Stimulated activated CD4-positive, alpha-beta T cell treated with anti-CD3 and anti-CD28 coated beads, Interleukin-4, amount 100 ng/mL, for 48 hours (primary cell): ENCODE measurements at regions not wholly inside any gene's neighbourhood (a gene's known extent, or its start where the extent isn't known, plus 50 kb on each side); places are given as distances from the start of the nearest gene placed in this dataset.
A peak's percentile ranks its signal among the peaks of the same experiment; 100 is the strongest.

Experiments used
- DNase-seq, 2 donors: peaks; one replicate each; pipeline ENCODE4 v3.0.0-alpha.2; 2020; ENCODE audit warnings: low read depth in 2 of 2

DNA sequence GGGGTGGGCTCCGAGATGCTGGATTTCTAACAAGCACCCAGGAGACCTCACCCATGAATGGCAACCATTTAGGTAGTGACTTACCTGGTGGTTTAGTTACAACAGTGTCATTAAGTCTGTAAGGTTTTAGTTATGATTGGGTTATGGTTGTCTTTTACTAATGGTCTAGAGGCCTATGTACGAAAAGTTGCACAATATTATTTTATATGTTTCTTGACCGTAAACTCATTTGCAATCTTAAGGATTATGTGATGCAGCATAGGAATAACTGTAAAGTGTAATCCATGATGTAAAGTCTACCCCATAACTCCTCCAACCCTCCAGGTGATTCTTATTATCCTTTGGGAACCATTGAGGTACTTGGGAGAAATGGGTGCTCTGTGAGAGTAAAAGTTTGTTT, 155.4 kb upstream of the ZEB2 start:
- DNase-seq = no peak

- DNase-seq = no peak
These were observed 154.2 kb upstream of the ZEB2 start for GRCh38 chr2:144674071-144674470.

GRCh38 chr2:144673456-144673855, 153.5 kb upstream of the ZEB2 start:
- DNase-seq = no peak

- no peak for DNase-seq
These were observed 152.0 kb upstream of the ZEB2 start for GRCh38 chr2:144671695-144672455.

DNA sequence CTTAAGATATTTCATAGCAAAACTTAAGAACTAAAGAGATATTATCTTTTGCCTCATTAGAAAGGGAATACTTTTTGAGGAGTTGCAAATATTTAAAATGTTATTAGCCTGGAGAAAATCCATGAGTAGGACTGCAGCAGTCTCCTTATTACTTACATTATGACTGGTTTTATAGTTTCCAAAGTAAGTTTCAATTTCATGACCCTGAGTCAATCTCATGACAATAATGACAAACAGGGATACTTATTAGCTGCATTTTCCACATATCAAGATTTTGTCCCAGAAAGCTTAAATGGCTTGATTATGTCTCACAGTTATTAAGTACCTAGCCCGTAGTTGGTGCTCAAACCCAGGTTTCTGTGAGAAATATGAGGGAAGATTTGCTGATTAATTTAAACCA, 150.8 kb upstream of the ZEB2 start:
- DNase-seq = no peak

- no peak for DNase-seq
These were observed 150.2 kb upstream of the ZEB2 start for GRCh38 chr2:144670080-144670479.

- no peak for DNase-seq
These were observed 149.5 kb upstream of the ZEB2 start for GRCh38 chr2:144669196-144669987.

DNA sequence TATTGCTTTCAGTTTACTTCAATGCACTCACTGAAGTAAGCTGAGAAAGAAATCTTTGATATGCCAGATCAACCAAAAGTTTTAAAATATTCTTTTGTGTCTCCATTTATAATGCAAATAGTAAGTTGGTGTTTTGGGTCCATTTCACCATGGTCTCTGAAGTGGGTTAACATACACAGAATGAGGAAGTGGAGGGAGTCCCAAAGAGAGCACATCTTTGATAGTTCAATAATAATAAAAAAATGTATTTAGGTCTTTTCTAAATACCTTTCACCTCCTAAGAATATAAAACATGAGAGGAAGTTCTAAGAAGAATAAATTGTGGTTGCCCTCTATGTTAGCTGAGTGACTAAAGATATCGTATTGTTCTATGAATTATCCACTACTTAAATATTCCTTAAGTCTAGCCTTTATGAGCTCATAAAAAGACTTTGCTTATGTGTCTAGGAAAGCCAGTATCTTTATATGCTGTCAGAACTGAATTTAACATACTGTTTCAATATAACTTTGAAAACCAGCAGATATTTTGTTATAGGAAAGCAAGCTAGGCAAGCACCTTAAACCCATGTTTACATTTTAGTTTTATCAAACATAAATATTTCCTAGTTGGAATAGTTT, 148.7 kb upstream of the ZEB2 start:
- DNase-seq = no peak

DNA sequence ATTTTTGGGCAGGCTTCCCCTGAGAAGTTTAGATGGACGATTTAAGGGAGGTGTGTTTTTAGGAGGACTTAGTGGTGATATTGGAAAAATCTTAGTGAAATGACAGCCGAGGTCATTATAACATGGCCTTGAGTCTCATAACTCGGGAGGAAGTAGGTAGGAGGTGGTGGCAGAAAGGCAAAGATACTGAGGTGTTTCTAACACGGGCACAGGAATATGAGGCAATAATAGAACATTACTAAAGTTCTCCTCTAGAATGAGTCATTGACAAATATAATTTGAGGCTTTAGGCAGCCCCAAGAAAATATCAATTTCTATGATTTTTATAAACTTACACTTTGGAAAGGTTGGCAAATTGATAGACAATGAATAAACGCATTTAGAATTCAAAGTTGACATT, 146.1 kb upstream of the ZEB2 start:
- no peak for DNase-seq

- no peak for DNase-seq
These were observed 143.3 kb upstream of the ZEB2 start for GRCh38 chr2:144663207-144663606.

- no peak for DNase-seq
These were observed 140.8 kb upstream of the ZEB2 start for GRCh38 chr2:144660518-144661316.

DNA sequence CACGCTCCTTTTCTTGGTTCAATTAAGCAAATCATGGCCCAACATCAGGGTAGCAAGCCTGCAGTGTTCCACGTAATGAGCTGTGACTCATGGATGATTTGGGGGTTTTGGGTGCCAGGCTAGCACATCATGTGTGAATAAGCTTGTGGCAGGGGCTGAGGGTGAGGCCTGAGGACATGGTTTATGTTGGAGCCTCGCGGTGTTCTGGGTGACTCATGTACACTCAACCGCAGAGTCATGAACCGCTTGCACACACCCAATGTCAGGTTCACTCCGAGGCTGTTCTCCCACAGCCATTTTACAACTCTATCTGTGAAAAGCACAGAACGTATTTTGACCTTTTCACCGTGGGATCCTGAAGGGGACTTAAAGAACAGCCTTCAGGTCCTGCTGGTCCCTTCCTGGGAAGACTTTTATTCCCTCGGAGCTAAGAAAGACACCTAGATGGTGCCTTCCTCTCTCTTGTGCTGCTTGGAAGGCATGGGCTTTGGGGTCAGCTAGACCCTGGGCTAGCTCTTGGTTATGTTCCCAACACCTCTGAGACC, 139.9 kb upstream of the ZEB2 start:
- peak in 1 of 2 donors; percentile 18 for DNase-seq

DNA sequence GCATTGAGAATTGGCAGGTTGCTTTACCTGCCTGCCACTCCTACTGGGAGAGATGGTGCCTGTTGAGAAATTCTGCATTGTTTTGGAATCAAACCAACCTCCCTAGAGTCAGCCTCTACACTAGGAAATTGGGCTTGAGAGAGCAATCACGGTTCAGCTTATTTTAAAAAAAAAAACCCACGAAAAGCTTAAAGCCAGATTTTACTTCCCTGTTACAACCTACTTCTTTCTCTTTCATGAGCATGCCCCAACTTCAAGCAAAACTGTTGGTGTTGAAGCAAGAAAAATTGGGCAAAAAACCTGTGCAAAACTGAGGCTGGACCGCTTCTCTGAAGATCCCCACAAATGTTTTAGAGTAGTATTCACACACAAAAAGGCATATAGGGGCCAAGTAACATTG, 134.6 kb upstream of the ZEB2 start:
- DNase-seq = no peak

DNA sequence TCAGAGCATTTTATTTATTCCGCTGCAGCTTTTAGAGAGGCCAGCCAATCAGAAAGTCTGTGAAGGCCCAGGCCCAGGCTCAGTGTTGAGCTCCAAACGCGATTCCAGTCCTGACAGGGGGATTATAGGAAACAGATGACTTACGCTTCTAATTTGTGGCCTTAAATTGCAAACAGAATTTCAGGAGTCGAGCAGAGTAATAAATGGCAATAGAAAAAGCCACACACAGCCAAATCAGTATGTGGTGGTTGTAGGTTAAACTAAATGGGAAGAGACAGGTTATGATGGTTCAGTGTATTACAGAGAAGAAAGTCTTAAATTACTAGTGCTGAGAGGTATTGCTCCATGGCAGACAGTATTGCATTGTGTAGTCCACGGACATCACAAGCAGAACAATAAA, 131.0 kb upstream of the ZEB2 start:
- DNase-seq = no peak

GRCh38 chr2:144648837-144649465, 129.0 kb upstream of the ZEB2 start:
- DNase-seq = no peak

DNA sequence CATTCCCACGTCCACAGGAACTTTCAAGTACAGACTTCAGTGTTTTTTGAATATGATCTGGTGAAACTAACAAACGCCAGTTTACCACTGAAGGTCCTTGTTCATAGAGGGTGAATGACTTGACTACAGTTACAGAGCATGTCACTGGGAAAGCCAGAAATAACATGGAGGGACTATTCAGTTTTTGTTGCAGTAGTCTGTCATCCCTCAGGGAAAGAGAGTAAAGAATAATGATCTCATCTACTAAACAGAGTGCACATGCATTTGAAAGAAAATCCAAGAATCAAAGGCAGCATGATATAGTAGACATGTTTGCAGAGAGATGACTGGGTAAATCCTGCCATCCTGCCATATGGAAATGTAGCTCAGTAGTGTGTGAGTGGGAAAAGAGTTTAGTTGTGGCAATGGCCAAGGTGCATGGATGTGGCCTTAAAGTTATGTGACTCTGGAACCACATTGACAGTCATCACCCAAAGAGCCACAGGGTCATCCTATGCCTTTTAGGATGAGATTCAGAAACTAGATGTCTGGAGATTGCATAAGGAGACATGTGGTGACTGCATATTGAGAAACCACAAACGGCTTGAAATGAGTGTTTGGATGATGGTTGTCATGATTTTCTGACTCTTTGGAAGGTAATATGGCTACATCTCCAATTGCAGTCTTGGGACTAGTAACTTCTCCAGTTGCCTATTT, 125.3 kb upstream of the ZEB2 start:
- no peak for DNase-seq

- no peak for DNase-seq
These were observed 124.6 kb upstream of the ZEB2 start for GRCh38 chr2:144644549-144644948.

- DNase-seq = no peak
These were observed 123.8 kb upstream of the ZEB2 start for GRCh38 chr2:144643537-144644336.

DNA sequence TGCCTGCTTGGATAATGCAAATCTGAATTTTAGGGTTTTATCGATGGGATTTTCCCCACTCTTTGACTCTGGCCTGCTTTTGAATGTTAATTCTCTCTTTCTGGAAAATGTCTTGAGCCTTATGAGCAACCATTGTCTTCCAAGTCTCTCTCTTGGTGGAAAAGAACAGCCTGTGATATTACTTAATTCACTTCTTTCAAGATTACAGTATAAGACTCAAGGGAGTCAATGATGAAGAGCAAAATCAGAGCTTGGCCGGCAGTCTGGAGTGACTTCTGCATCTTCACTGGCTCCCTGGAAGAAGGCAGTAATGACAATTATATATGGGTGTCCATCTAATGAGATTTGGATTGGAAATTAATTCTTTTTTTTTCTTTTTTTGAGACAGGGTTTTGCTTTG, 122.9 kb upstream of the ZEB2 start:
- DNase-seq = no peak

- DNase-seq = no peak
These were observed 122.2 kb upstream of the ZEB2 start for GRCh38 chr2:144642131-144642530.
